ENCODE measurements at regions not wholly inside any gene's neighbourhood (a gene's known extent, or its start where the extent isn't known, plus 50 kb on each side); places are given as distances from the start of the nearest gene placed in this dataset.
"Not testable (repeated sequence)": the region's sequence is repeated elsewhere in the genome, so short reads cannot be mapped to it uniquely, and the experiment has no call there.

GRCh38 chr4:33465565-33465964 is 2745.4 kb downstream of the PCDH7 start:
- no peak for DNase-seq (ENCODE audit: low read depth)

- DNase-seq (ENCODE audit: low read depth) = no peak
Observed at GRCh38 chr4:33467291-33467690, 2747.1 kb downstream of the PCDH7 start.

GRCh38 chr4:33470805-33471204 is 2750.6 kb downstream of the PCDH7 start:
- DNase-seq (ENCODE audit: low read depth) = no peak

- DNase-seq (ENCODE audit: low read depth) = no peak
Observed at GRCh38 chr4:33477715-33478114, 2757.5 kb downstream of the PCDH7 start.

- DNase-seq (ENCODE audit: low read depth) = no peak
Observed at GRCh38 chr4:33482773-33483172, 2761.5 kb downstream of the ARAP2 start.

GRCh38 chr4:33485111-33485510 is 2759.2 kb downstream of the ARAP2 start:
- no peak for DNase-seq (ENCODE audit: low read depth)

GRCh38 chr4:33493231-33493630 is 2751.1 kb downstream of the ARAP2 start:
- no peak for DNase-seq (ENCODE audit: low read depth)

GRCh38 chr4:33494150-33494549 is 2750.2 kb downstream of the ARAP2 start:
- DNase-seq (ENCODE audit: low read depth) = no peak

- not testable (repeated sequence) for DNase-seq (ENCODE audit: low read depth)
Observed at GRCh38 chr4:33501587-33501986, 2742.7 kb downstream of the ARAP2 start.

- no peak for DNase-seq (ENCODE audit: low read depth)
Observed at GRCh38 chr4:33512397-33512796, 2731.9 kb downstream of the ARAP2 start.

- DNase-seq (ENCODE audit: low read depth) = no peak
Observed at GRCh38 chr4:33518856-33519255, 2725.5 kb downstream of the ARAP2 start.

GRCh38 chr4:33532821-33533220 is 2711.5 kb downstream of the ARAP2 start:
- DNase-seq (ENCODE audit: low read depth) = no peak

- DNase-seq (ENCODE audit: low read depth) = no peak
Observed at GRCh38 chr4:33536898-33537297, 2707.4 kb downstream of the ARAP2 start.

- DNase-seq (ENCODE audit: low read depth) = no peak
Observed at GRCh38 chr4:33537527-33537926, 2706.8 kb downstream of the ARAP2 start.

- no peak for DNase-seq (ENCODE audit: low read depth)
Observed at GRCh38 chr4:33543941-33544450, 2700.3 kb downstream of the ARAP2 start.

- DNase-seq (ENCODE audit: low read depth) = no peak
Observed at GRCh38 chr4:33551244-33551643, 2693.1 kb downstream of the ARAP2 start.

GRCh38 chr4:33561259-33561658 is 2683.1 kb downstream of the ARAP2 start:
- DNase-seq (ENCODE audit: low read depth) = no peak

- DNase-seq (ENCODE audit: low read depth) = no peak
Observed at GRCh38 chr4:33566649-33567048, 2677.7 kb downstream of the ARAP2 start.

GRCh38 chr4:33577791-33578190 is 2666.5 kb downstream of the ARAP2 start:
- DNase-seq (ENCODE audit: low read depth) = no peak

- no peak for DNase-seq (ENCODE audit: low read depth)
Observed at GRCh38 chr4:33579951-33580350, 2664.4 kb downstream of the ARAP2 start.

- DNase-seq (ENCODE audit: low read depth) = no peak
Observed at GRCh38 chr4:33592701-33593100, 2651.6 kb downstream of the ARAP2 start.

- no peak for DNase-seq (ENCODE audit: low read depth)
Observed at GRCh38 chr4:33606951-33607350, 2637.4 kb downstream of the ARAP2 start.

GRCh38 chr4:33616121-33616520 is 2628.2 kb downstream of the ARAP2 start:
- DNase-seq (ENCODE audit: low read depth) = no peak

GRCh38 chr4:33625748-33626147 is 2618.6 kb downstream of the ARAP2 start:
- no peak for DNase-seq (ENCODE audit: low read depth)

GRCh38 chr4:33626221-33626620 is 2618.1 kb downstream of the ARAP2 start:
- DNase-seq (ENCODE audit: low read depth) = no peak

Data from activated T-cell treated with anti-CD3 and anti-CD28 coated beads for 48 hours (primary cell).